KOPT-K1 (cell line): ENCODE measurements at regions not wholly inside any gene's neighbourhood (a gene's known extent, or its start where the extent isn't known, plus 50 kb on each side); places are given as distances from the start of the nearest gene placed in this dataset.
"Not testable (repeated sequence)": the region's sequence is repeated elsewhere in the genome, so short reads cannot be mapped to it uniquely, and the experiment has no call there.

Experiments used
- H3K27ac ChIP-seq: fragments of 200-600 bp; sonication (generic); 2 replicates; pipeline ENCODE4 v1.5.1; 2016; ENCODE audit warnings: antibody characterized with exemption, mild to moderate bottlenecking, low read depth, low read length; ENCODE audit not compliant: poor library complexity, severe bottlenecking
- H3K36me3 ChIP-seq: fragments of 200-600 bp; sonication (generic); 2 replicates; pipeline ENCODE4 v1.5.1; 2017; ENCODE audit warnings: antibody characterized with exemption, mild to moderate bottlenecking, low read length, moderate library complexity; ENCODE audit not compliant: insufficient read depth
- H3K9me3 ChIP-seq: fragments of 200-600 bp; sonication (generic); 2 replicates; pipeline ENCODE4 v1.5.1; 2017; ENCODE audit warnings: antibody characterized with exemption, low read length, mild to moderate bottlenecking; ENCODE audit not compliant: insufficient read depth, poor library complexity, severe bottlenecking

- H3K36me3 ChIP-seq = no peaks in the 10 kb centered on the region
- H3K9me3 ChIP-seq = peaks cover 4% of the 10 kb centered on the region
Observed at GRCh38 chr5:18712936-18713485, 1078.8 kb downstream of the TAF11L14 start.

GRCh38 chr5:18720002-18720401 is 1085.7 kb downstream of the TAF11L14 start:
- no peaks in the 10 kb centered on the region for H3K36me3 ChIP-seq

More at GRCh38 chr5:18712936-18713485, 1078.8 kb downstream of the TAF11L14 start:
- no peak overlapping the region for H3K27ac ChIP-seq

GRCh38 chr5:18732556-18733479 is 1098.6 kb downstream of the TAF11L14 start:
- no peak overlapping the region for H3K27ac ChIP-seq
- no peaks in the 10 kb centered on the region for H3K9me3 ChIP-seq
- peaks cover 42% of the 10 kb centered on the region for H3K36me3 ChIP-seq

More at GRCh38 chr5:18720002-18720401, 1085.7 kb downstream of the TAF11L14 start:
- Histone ChIP-seq H3K27ac (no peak overlapping the region), H3K9me3 (no peaks in the 10 kb centered on the region)

GRCh38 chr5:18736051-18736398 is 1101.8 kb downstream of the TAF11L14 start:
- Histone ChIP-seq H3K36me3 (peaks cover 34% of the 10 kb centered on the region), H3K27ac (no peak overlapping the region), H3K9me3 (no peaks in the 10 kb centered on the region)

- H3K36me3 ChIP-seq = peaks cover 29% of the 10 kb centered on the region
- not testable (repeated sequence) for H3K27ac ChIP-seq, H3K9me3 ChIP-seq
Observed at GRCh38 chr5:18736736-18737135, 1102.5 kb downstream of the TAF11L14 start.

GRCh38 chr5:18740301-18740700 is 1106.0 kb downstream of the TAF11L14 start:
- Histone ChIP-seq H3K27ac (no peak overlapping the region), H3K9me3 (no peaks in the 10 kb centered on the region), H3K36me3 (peaks cover 12% of the 10 kb centered on the region)

- peaks cover 7% of the 10 kb centered on the region for H3K36me3 ChIP-seq
- H3K9me3 ChIP-seq = peaks cover 10% of the 10 kb centered on the region
Observed at GRCh38 chr5:18742830-18743229, 1108.6 kb downstream of the TAF11L14 start.

GRCh38 chr5:18744441-18744840 is 1110.2 kb downstream of the TAF11L14 start:
- peaks cover 11% of the 10 kb centered on the region for H3K9me3 ChIP-seq
- peaks cover 7% of the 10 kb centered on the region for H3K36me3 ChIP-seq
- H3K27ac ChIP-seq = peak overlapping the region; percentile 91

More at GRCh38 chr5:18742830-18743229, 1108.6 kb downstream of the TAF11L14 start:
- H3K27ac ChIP-seq = no peak overlapping the region

- Histone ChIP-seq H3K27ac (peak overlapping the region; percentile 91), H3K9me3 (peaks cover 11% of the 10 kb centered on the region), H3K36me3 (peaks cover 7% of the 10 kb centered on the region)
Observed at GRCh38 chr5:18745042-18745987, 1111.1 kb downstream of the TAF11L14 start.

- Histone ChIP-seq H3K9me3 (peaks cover 11% of the 10 kb centered on the region), H3K27ac (peak overlapping the region; percentile 91), H3K36me3 (peaks cover 7% of the 10 kb centered on the region)
Observed at GRCh38 chr5:18745988-18746615, 1111.8 kb downstream of the TAF11L14 start.

GRCh38 chr5:18749763-18750162 is 1115.5 kb downstream of the TAF11L14 start:
- H3K36me3 ChIP-seq = no peaks in the 10 kb centered on the region
- H3K9me3 ChIP-seq = peaks cover 11% of the 10 kb centered on the region
- H3K27ac ChIP-seq = no peak overlapping the region

- H3K9me3 ChIP-seq = peaks cover 6% of the 10 kb centered on the region
- no peaks in the 10 kb centered on the region for H3K36me3 ChIP-seq
- H3K27ac ChIP-seq = no peak overlapping the region
Observed at GRCh38 chr5:18752317-18752716, 1118.1 kb downstream of the TAF11L14 start.

GRCh38 chr5:18754201-18754600 is 1119.9 kb downstream of the TAF11L14 start:
- no peaks in the 10 kb centered on the region for H3K9me3 ChIP-seq
- no peak overlapping the region for H3K27ac ChIP-seq
- H3K36me3 ChIP-seq = no peaks in the 10 kb centered on the region

GRCh38 chr5:18761801-18762200 is 1127.5 kb downstream of the TAF11L14 start:
- H3K36me3 ChIP-seq = no peaks in the 10 kb centered on the region
- H3K9me3 ChIP-seq = no peaks in the 10 kb centered on the region
- H3K27ac ChIP-seq = no peak overlapping the region
